ENCODE measurements at regions not wholly inside any gene's neighbourhood (a gene's known extent, or its start where the extent isn't known, plus 50 kb on each side); places are given as distances from the start of the nearest gene placed in this dataset.
A peak's percentile ranks its signal among the peaks of the same experiment; 100 is the strongest.

DNA sequence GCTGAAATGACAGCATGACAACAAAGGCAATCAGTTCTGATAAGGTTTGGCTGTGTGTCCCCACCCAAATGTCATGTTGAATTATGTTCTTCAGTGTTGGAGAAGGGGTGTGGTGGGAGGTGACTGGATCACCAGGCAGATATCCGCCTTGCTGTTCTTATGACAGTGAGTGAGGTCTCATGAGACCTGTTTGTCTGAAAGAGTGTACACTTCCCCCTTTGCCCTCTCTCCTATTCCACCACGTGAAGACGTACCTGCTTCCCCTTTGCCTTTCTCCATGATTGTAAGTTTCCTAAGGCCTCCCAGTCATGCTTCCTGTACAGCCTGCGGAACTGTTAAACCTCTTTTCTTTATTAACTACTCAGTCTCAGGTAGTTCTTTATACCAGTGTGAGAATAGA lies 553.0 kb downstream of the DCDC2C start:
- DNase-seq = no peak

GRCh38 chr2:4258563-4258962 lies 555.2 kb downstream of the DCDC2C start:
- no peak for DNase-seq

- no peak for DNase-seq
These were observed 562.6 kb downstream of the DCDC2C start for GRCh38 chr2:4265936-4266335.

DNA sequence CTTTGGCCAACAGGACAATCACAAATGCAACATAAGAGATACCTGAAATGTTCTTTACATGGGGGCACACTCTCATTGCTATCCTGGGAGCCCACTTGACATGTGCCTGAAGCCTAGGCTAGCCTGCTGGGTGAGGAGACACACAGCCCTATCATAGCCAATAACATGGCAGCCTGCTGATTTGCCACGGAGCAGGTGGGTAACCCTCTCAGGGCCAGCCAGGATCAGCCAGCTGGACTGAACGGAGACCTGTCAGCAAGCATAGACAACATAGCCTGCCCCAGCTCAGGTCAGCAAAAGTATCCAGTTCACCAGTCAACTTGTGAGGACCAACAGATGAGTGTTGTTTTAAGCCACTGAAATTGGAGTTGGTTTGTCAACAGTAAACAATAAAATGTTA lies 566.5 kb downstream of the DCDC2C start:
- no peak for DNase-seq

DNA sequence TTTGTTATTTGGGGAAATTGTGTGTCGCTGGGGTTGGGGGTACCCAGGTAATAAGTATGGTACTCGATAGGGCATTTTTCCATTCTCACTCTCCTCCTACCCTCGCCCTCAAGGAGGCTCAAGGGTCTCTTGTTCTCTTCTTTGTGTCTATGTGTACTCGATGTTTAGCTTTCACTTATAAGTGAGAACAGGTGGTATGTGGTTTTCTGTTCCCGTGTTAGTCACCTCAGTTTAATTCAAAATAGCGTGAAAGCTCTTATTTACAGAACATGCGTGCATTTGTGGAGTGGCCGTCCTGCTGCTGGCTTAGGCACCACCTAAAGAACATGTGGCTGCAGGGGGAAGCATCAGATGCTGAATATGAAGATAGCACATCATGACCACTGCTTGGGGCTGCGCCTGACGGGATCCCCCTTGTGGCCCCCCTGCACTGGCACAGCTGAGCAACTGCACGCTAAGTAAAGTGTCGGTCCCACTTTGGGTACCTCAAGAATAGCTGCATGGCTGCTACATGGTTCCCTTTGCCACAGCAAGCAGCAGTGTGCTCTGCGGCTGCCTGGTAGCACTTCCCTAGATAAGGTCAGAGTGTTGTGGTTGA lies 569.0 kb downstream of the DCDC2C start:
- DNase-seq = no peak

DNA sequence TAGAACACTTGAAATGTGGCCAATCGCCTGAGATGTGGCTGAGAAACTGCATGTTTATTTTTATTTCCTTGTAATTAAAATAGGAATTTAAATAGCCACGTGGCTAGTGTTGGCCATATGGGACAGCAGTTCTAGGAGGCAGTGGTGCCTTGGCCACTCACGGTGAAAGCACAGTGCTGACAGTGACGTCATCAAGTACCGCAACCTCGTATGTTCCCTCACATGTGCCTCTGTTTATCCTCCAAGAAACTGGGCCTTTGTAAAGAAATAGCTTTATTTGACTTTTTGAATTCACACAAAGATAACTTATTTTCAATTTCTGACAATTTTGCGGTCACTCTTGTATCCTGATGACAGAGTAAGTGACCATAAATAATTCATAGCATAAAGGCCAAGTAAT lies 575.0 kb downstream of the DCDC2C start:
- DNase-seq = no peak

DNA sequence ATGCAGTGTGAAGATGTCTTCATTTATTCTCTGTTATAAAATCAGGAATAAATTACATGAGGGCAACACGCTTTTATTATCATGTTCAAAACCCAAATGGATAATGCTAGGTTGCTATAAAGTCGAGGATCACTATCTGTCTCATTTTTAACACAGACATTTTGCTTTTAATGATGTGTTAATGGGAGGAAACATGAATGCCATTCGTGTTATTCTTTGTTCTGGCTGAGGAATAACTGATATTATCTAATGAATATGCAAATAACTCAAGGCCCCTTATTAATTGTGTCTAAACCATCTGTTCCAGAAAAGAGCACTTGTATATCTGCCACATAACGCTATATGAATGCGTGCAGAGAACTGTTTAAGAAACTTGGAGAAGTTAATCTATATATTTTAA lies 576.1 kb downstream of the DCDC2C start:
- DNase-seq = no peak

GRCh38 chr2:4291430-4291829 lies 588.1 kb downstream of the DCDC2C start:
- DNase-seq = no peak

DNA sequence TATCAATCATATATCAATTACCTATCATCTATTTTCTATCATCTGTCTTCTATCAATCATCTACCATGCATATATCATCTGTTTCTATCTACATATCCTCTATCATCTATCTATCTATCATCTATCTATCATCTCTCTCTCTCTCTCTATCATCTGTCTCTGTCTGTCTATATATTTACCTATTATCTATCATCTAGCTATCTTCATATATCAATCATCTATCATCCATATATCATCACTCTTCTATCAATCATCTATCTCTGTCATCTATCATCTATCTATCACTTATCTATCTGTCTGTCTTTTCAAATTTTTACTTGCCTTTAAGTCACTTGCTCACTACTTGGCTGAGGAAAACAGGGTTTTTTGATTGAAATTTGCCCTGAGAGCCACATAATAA lies 592.3 kb downstream of the DCDC2C start:
- DNase-seq = no peak

DNA sequence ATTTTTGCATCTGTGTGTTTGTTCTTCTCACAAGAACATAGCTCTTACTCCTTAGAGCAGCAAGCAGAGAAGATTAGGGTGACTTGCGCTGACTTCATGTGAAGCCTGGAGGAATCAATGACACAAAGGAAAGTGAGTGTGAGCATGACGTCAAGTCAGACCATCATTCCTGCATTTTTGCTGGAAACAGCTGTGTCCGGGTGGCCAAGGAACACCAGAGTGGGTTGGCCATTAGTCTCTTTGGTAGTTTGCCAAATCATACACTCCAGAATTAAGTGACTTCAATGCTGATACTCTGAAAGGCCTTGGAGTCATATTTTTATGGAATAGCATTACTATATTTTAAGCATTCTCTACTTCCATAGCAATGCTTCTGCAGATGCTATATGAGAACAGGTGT lies 597.2 kb downstream of the DCDC2C start:
- no peak for DNase-seq

DNA sequence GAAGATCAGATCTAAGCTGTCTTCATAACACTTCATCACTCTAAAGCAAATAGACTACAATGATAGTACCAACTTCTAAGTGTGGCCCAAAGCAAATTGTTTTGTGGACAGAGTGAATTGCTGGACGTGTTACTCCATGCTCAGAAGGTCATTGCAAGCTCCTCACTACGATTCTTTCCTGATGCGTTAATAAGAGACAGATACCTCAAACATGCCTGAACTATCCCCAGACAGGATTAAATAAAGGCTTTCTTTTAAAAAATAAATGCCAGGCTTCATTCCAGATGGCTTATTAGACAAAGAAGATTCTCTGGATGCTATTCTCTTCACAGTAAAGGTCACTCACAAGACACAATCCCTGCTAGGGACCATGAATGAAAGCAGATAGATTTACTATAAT lies 621.2 kb downstream of the DCDC2C start:
- no peak for DNase-seq

- no peak for DNase-seq
These were observed 633.5 kb downstream of the DCDC2C start for GRCh38 chr2:4336864-4337263.

- DNase-seq = no peak
These were observed 635.0 kb downstream of the DCDC2C start for GRCh38 chr2:4338345-4338744.

DNA sequence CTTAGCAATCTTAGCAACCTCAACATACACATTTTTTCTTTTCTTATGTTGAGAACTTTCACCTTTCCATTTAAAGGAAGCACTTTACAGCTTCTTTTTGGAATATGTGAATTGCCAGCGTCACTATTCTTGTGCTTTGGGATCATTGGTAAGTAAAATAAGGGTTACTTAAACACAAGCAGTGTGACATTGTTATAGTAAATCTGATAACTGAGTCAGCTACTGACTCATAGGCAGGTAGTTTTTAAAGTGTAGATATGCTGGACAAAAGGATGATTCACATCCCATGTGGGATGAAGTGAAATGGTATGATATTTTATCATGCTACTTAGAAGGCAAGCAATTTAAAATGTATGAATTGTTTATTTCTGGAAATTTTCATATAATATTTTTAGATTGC lies 637.2 kb downstream of the DCDC2C start:
- DNase-seq = no peak

GRCh38 chr2:4346628-4347027 lies 643.3 kb downstream of the DCDC2C start:
- no peak for DNase-seq

GRCh38 chr2:4353668-4354067 lies 650.3 kb downstream of the DCDC2C start:
- DNase-seq = no peak

DNA sequence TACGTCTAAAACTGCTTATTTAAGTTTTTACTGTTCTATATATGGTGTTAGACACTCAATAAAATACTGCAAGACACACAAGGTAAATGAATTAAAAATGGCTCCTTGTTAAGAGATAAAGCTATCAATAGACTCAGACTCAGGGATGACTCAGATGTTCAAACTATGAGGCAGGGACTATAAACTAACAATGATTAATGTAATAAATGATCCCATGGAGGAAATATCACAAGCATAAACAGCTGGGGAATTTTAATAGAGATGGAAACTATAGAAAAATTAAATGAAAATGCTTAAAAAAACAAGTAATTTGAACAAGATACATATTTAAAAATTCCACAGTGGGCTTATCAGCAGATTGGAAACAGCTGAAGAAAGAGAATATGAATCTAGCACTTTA lies 650.8 kb downstream of the DCDC2C start:
- no peak for DNase-seq

- peak in 1 of 14 donors; percentile 1 for DNase-seq
These were observed 651.3 kb downstream of the DCDC2C start for GRCh38 chr2:4354678-4355077.

GRCh38 chr2:4356109-4356508 lies 652.7 kb downstream of the DCDC2C start:
- DNase-seq = no peak

- DNase-seq = no peak
These were observed 653.2 kb downstream of the DCDC2C start for GRCh38 chr2:4356541-4356940.

GRCh38 chr2:4357121-4357520 lies 653.7 kb downstream of the DCDC2C start:
- no peak for DNase-seq

DNA sequence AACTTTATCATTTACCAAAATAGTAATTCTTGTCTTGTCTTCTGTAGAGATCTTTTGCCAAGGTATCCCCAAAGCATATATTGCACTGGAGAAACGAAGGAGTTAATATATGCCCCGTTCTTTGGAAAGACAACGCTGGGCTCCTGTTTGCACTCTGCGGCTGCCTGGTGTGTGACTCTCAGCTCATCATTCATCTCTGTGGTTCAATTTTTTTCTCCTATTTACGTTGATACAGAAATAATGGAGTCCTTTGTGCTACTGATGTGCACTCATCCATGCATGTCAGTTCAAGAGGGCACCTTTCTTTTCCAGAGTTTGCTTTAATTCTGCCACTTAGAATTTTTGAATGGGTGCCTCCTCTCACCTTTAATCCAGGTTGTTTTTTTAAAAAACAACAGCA lies 655.5 kb downstream of the DCDC2C start:
- no peak for DNase-seq

DNA sequence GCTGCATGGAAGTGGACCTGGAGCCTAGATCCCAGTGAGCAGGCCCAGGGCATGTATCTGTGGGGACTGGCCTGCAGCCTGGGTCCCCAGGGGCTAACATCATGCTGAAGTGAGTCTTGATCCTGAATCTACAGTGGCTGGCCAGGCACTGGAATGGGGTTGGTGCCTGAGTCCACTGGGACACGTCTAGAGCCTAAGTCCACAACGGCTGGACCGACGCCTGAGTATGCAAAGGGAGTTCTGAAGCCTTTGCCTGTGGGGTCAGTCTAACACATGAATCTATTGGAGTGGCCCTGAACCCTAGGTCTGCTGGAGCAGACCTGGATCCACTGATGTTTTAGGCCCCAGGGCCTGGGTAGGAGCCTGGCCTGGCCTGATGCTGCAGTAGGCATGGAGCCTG lies 665.5 kb downstream of the DCDC2C start:
- DNase-seq = no peak

- DNase-seq = no peak
These were observed 666.5 kb downstream of the DCDC2C start for GRCh38 chr2:4369826-4370419.

Measured in C1 segment of cervical spinal cord (tissue), 14 donors.